LHCN-M2 (cell line): ENCODE measurements at regions not wholly inside any gene's neighbourhood (a gene's known extent, or its start where the extent isn't known, plus 50 kb on each side); places are given as distances from the start of the nearest gene placed in this dataset.

Experiments used
- DNase-seq: peaks from one replicate; pipeline ENCODE4 v3.0.0-alpha.2; 2012; ENCODE audit warnings: low read depth

- no peak for DNase-seq
Measured at GRCh38 chr3:34179716-34180115, 381.3 kb downstream of the PDCD6IP start.

- DNase-seq = no peak
Measured at GRCh38 chr3:34180532-34180931, 382.1 kb downstream of the PDCD6IP start.

- DNase-seq = no peak
Measured at GRCh38 chr3:34183114-34183513, 384.7 kb downstream of the PDCD6IP start.

GRCh38 chr3:34183611-34184340 lies 385.3 kb downstream of the PDCD6IP start:
- DNase-seq = no peak

- no peak for DNase-seq
Measured at GRCh38 chr3:34185301-34185700, 386.9 kb downstream of the PDCD6IP start.

- DNase-seq = no peak
Measured at GRCh38 chr3:34189133-34189532, 390.7 kb downstream of the PDCD6IP start.

GRCh38 chr3:34196914-34197313 lies 398.5 kb downstream of the PDCD6IP start:
- no peak for DNase-seq

- no peak for DNase-seq
Measured at GRCh38 chr3:34198309-34198708, 399.9 kb downstream of the PDCD6IP start.

GRCh38 chr3:34200576-34200975 lies 402.1 kb downstream of the PDCD6IP start:
- no peak for DNase-seq

GRCh38 chr3:34202975-34203374 lies 404.5 kb downstream of the PDCD6IP start:
- DNase-seq = no peak

- no peak for DNase-seq
Measured at GRCh38 chr3:34203386-34203785, 405.0 kb downstream of the PDCD6IP start.

GRCh38 chr3:34207002-34207401 lies 408.6 kb downstream of the PDCD6IP start:
- peak; percentile 48 for DNase-seq

GRCh38 chr3:34207806-34208205 lies 409.4 kb downstream of the PDCD6IP start:
- no peak for DNase-seq

- no peak for DNase-seq
Measured at GRCh38 chr3:34212175-34212574, 413.7 kb downstream of the PDCD6IP start.

- DNase-seq = no peak
Measured at GRCh38 chr3:34212656-34213055, 414.2 kb downstream of the PDCD6IP start.

- no peak for DNase-seq
Measured at GRCh38 chr3:34213478-34213877, 415.0 kb downstream of the PDCD6IP start.

GRCh38 chr3:34216711-34217335 lies 418.4 kb downstream of the PDCD6IP start:
- no peak for DNase-seq

- DNase-seq = no peak
Measured at GRCh38 chr3:34218706-34219385, 420.4 kb downstream of the PDCD6IP start.

GRCh38 chr3:34219556-34219955 lies 421.1 kb downstream of the PDCD6IP start:
- no peak for DNase-seq

GRCh38 chr3:34225821-34226366 lies 427.5 kb downstream of the PDCD6IP start:
- no peak for DNase-seq

GRCh38 chr3:34229876-34230275 lies 431.4 kb downstream of the PDCD6IP start:
- no peak for DNase-seq

- no peak for DNase-seq
Measured at GRCh38 chr3:34235096-34235495, 436.7 kb downstream of the PDCD6IP start.

- DNase-seq = peak; percentile 63
Measured at GRCh38 chr3:34237946-34238345, 439.5 kb downstream of the PDCD6IP start.
